ENCODE measurements at regions not wholly inside any gene's neighbourhood (a gene's known extent, or its start where the extent isn't known, plus 50 kb on each side); places are given as distances from the start of the nearest gene placed in this dataset.

DNA sequence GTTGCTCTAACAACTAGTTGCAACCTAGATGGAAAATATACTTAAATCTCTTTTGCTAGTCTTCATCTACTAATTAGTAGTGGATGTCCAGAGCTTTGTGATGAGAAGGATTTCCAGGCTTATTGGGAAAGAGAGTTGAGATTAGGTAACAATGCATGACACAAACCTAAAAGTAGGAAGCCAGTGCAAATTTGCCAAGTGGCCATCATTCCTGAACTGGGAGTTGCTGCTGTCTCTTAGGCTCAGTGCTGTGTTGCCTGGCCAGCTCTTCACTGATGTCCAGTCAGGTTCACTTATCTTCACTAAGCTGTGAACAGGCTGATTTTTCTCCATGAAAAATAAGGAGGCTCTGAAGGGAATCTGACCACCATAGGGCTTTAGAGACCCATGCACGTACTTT is 105.6 kb upstream of the AMOT start:
- TF ChIP-seq GLIS3 (CRISPR knock-in tag; IDR thresholded peaks at IDR 0.05), result no peak
- no peak for TF ChIP-seq ZFP3 (CRISPR knock-in tag; IDR thresholded peaks at IDR 0.05)

Data from SK-N-SH treated with all-trans-retinoic acid at 6 μM for 48 hours (cell line).